Left ventricle myocardium inferior (tissue), 1 donor: ENCODE measurements at regions not wholly inside any gene's neighbourhood (a gene's known extent, or its start where the extent isn't known, plus 50 kb on each side); places are given as distances from the start of the nearest gene placed in this dataset.

ENCODE experiments used
- DNase-seq: peaks from one replicate; pipeline ENCODE4 v3.0.0-alpha.2; 2020
- H3K27ac ChIP-seq: fragments of 200-600 bp; replicated peaks from 2 replicates; pipeline ENCODE4 v1.8.0; 2021
- H3K27me3 ChIP-seq: fragments of 200-600 bp; 2 replicates; pipeline ENCODE4 v1.8.0; 2021; ENCODE audit warnings: low read depth
- H3K36me3 ChIP-seq: fragments of 200-600 bp; 2 replicates; pipeline ENCODE4 v1.8.0; 2021
- H3K4me1 ChIP-seq: fragments of 200-600 bp; 2 replicates; pipeline ENCODE4 v1.8.0; 2021
- H3K4me3 ChIP-seq: fragments of 200-600 bp; 2 replicates; pipeline ENCODE4 v1.8.0; 2021; ENCODE audit warnings: mild to moderate bottlenecking, moderate library complexity
- H3K9me3 ChIP-seq: fragments of 200-600 bp; replicated peaks from 2 replicates; pipeline ENCODE4 v1.8.0; 2021
- intact Hi-C: fragments of 100-400 bp; cut with micrococcal nuclease; formaldehyde crosslinking; loops from one replicate; pipeline ENCODE4 v1.11.0; 2022
- TF ChIP-seq, protein P1 (sequence below): fragments of 200-600 bp; IDR thresholded peaks from 2 replicates; pipeline ENCODE4 v1.8.0; 2021; ENCODE audit warnings: antibody characterized with exemption, mild to moderate bottlenecking, borderline replicate concordance
- donor health status: DM: no; HTN: yes; CAD: no; lungs with severe emphysema.

DNA sequence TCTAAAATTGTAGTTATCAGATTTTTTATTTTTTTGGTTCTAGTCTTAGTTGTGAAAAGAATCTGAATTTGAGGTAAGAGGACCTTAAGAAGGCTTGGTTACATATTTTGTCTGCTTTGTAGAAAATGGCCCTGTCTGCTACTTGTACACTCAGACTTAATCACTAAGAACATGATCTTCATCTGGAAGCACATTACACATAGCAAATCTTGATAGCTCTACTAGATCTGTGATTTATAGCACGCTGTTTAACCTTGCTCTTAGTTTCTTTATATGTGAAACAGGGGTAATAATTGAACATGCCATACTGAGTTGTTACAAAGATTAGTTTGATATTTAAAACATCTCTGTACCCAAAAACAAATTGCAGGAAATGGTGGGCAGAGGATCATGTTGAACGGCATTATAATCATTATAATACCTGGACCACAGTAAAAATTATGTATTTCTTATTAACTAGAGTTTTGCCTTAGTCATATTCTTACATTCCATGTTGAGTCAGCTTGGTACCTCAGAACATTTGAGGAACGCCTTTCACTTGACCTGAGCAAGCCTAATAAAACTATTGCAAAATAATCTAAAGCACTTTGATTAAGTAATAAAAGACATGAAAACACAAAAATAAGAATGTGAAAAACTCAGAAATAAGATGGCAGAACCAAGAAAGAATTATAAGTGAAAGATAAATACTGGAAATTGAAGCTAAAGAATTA lies 738.0 kb upstream of the AADAT start:
- no peaks in the 10 kb centered on the region for H3K9me3 ChIP-seq
- TF ChIP-seq, protein P1, sequence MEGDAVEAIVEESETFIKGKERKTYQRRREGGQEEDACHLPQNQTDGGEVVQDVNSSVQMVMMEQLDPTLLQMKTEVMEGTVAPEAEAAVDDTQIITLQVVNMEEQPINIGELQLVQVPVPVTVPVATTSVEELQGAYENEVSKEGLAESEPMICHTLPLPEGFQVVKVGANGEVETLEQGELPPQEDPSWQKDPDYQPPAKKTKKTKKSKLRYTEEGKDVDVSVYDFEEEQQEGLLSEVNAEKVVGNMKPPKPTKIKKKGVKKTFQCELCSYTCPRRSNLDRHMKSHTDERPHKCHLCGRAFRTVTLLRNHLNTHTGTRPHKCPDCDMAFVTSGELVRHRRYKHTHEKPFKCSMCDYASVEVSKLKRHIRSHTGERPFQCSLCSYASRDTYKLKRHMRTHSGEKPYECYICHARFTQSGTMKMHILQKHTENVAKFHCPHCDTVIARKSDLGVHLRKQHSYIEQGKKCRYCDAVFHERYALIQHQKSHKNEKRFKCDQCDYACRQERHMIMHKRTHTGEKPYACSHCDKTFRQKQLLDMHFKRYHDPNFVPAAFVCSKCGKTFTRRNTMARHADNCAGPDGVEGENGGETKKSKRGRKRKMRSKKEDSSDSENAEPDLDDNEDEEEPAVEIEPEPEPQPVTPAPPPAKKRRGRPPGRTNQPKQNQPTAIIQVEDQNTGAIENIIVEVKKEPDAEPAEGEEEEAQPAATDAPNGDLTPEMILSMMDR, result no peak
- no peak overlapping the region for H3K27ac ChIP-seq
- H3K27me3 ChIP-seq, result no peaks in the 10 kb centered on the region
- no peak for DNase-seq
- no peak overlapping the region for H3K4me3 ChIP-seq
- H3K4me1 ChIP-seq, result no peaks in the 10 kb centered on the region
- no peaks in the 10 kb centered on the region for H3K36me3 ChIP-seq
- intact Hi-C loops, result no loop called here

DNA sequence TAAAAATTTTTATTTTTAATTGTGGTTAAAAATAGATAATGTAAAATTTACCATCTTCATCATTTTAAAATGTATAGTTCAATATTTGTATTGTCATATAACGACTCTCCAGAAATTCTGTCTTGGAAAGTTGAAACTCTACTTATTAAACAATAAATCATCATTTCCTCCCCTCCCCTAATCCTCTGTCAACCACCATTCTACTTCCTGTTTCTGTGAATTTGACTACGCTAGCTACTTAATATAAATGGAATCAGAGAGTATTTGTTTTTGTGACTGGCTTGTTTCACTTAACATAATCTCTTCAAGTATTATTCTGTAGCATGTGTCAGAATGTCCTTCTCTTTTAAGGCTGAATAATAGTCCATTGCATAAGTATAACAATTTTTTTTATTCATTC lies 729.0 kb upstream of the AADAT start:
- intact Hi-C loops, result no loop called here
- no peaks in the 10 kb centered on the region for H3K36me3 ChIP-seq

GRCh38 chr4:170805352-170805751 lies 715.6 kb upstream of the AADAT start:
- DNase-seq, result no peak
- no peaks in the 10 kb centered on the region for H3K27me3 ChIP-seq
- H3K4me3 ChIP-seq, result no peak overlapping the region
- H3K9me3 ChIP-seq, result peaks cover 30% of the 10 kb centered on the region
- no peak overlapping the region for H3K27ac ChIP-seq
- H3K36me3 ChIP-seq, result no peaks in the 10 kb centered on the region
- no peaks in the 10 kb centered on the region for H3K4me1 ChIP-seq
- TF ChIP-seq, protein P1, result no peak
- intact Hi-C loops, result no loop called here

More for the DNA sequence above, 729.0 kb upstream of the AADAT start:
- Histone ChIP-seq H3K27ac (no peak overlapping the region), H3K4me3 (no peak overlapping the region), H3K27me3 (no peaks in the 10 kb centered on the region), H3K4me1 (no peaks in the 10 kb centered on the region), H3K9me3 (peaks cover 21% of the 10 kb centered on the region)
- TF ChIP-seq, protein P1, result no peak
- DNase-seq, result no peak

- no peak overlapping the region for H3K4me3 ChIP-seq
- DNase-seq, result no peak
- H3K27me3 ChIP-seq, result no peaks in the 10 kb centered on the region
- no peak overlapping the region for H3K27ac ChIP-seq
- intact Hi-C loops, result no loop called here
- peaks cover 26% of the 10 kb centered on the region for H3K9me3 ChIP-seq
- H3K4me1 ChIP-seq, result no peaks in the 10 kb centered on the region
- TF ChIP-seq, protein P1, result no peak
- no peaks in the 10 kb centered on the region for H3K36me3 ChIP-seq
These were observed 715.2 kb upstream of the AADAT start for GRCh38 chr4:170804930-170805329.

DNA sequence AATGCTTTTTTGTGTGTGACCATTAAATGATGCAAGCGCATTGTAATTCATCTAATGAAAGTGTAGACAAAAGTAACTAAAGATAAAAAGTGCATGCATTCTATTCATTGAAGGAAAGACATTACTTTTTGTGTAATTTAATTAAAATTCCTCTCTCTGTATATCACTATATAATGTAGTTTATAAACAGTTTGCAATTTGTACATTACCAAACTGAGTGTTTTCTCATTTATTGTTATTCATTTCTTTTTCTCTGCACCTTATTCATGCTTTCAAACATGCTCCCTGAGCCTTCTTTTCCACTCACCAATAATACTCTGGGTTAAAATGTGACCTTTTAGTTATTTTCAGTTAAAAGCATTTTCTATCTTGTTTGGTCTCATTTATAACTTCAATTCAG lies 713.7 kb upstream of the AADAT start:
- H3K9me3 ChIP-seq, result peaks cover 14% of the 10 kb centered on the region
- H3K4me3 ChIP-seq, result no peak overlapping the region
- no peak for DNase-seq
- TF ChIP-seq, protein P1, result no peak
- no peaks in the 10 kb centered on the region for H3K27me3 ChIP-seq
- H3K27ac ChIP-seq, result no peak overlapping the region
- intact Hi-C loops, result no loop called here
- H3K4me1 ChIP-seq, result no peaks in the 10 kb centered on the region
- H3K36me3 ChIP-seq, result no peaks in the 10 kb centered on the region
